Kidney (tissue), 13 donors: ENCODE measurements at regions not wholly inside any gene's neighbourhood (a gene's known extent, or its start where the extent isn't known, plus 50 kb on each side); places are given as distances from the start of the nearest gene placed in this dataset.
A peak's percentile ranks its signal among the peaks of the same experiment; 100 is the strongest.

Experiments
- DNase-seq, 5 donors: peaks; one replicate each; pipeline ENCODE4 v3.0.0-alpha.2; 2013 to 2020
- FAIRE-seq: peaks from 2 replicates; lab custom pipeline; 2012; peaks lifted over from hg19 to GRCh38; lab: Jason Lieb, UNC
- H3K27ac ChIP-seq, 2 donors: one replicate each; pipeline ENCODE4 v1.7.0; 2013; ENCODE audit warnings: low read depth in 2 of 2, low read length in 2 of 2, inconsistent platforms in 1 of 2
- H3K27me3 ChIP-seq: one replicate; pipeline ENCODE4 v1.7.1; 2013; ENCODE audit warnings: low read length, inconsistent platforms; ENCODE audit not compliant: control insufficient read depth, insufficient read depth
- H3K36me3 ChIP-seq, 3 donors: one replicate each; pipeline versions ENCODE4 v1.7.0 to v1.7.1; 2013; ENCODE audit warnings: low read length in 3 of 3, control low read depth in 1 of 3, inconsistent platforms in 1 of 3; ENCODE audit not compliant: insufficient read depth in 3 of 3, control insufficient read depth in 2 of 3
- H3K4me1 ChIP-seq, 3 donors: one replicate each; pipeline versions ENCODE4 v1.7.0 to v1.7.1; 2013; ENCODE audit warnings: low read length in 3 of 3, inconsistent platforms in 1 of 3, low read depth in 1 of 3; ENCODE audit not compliant: control insufficient read depth in 2 of 3, insufficient read depth in 2 of 3
- H3K4me3 ChIP-seq, 3 donors: one replicate each; pipeline versions ENCODE4 v1.7.0 to v1.8.1; 2013; ENCODE audit warnings: low read length in 3 of 3, control low read depth in 1 of 3, inconsistent platforms in 1 of 3
- H3K9ac ChIP-seq, 3 donors: one replicate each; pipeline versions ENCODE4 v1.7.0 to v1.7.1; 2013; ENCODE audit warnings: low read length in 3 of 3, control low read depth in 1 of 3, inconsistent platforms in 1 of 3
- H3K9me3 ChIP-seq, 3 donors: one replicate each; pipeline versions ENCODE4 v1.7.0 to v1.7.1; 2013; ENCODE audit warnings: low read length in 3 of 3, control low read depth in 1 of 3, inconsistent platforms in 1 of 3; ENCODE audit not compliant: control insufficient read depth in 2 of 3, insufficient read depth in 1 of 3
- CTCF ChIP-seq: IDR thresholded peaks from 3 replicates; pipeline ENCODE4 v1.5.1; 2012; ENCODE audit warnings: mild to moderate bottlenecking, moderate library complexity, borderline replicate concordance; ENCODE audit not compliant: insufficient read depth; ENCODE audit errors: extremely low read depth
- intact Hi-C: fragments of 100-400 bp; cut with DNase I; formaldehyde crosslinking; loops from one replicate; pipeline ENCODE4 v1.11.1; 2022
- donor health status: control.
- donor health status: control.
- donor health status: control.
- donor health status: control.
- donor health status: control.
- donor health status: DM: yes; HTN: yes; CAD: no.
- donor health status: Normal renal cell carcinoma (clear cell type).

- no peak for DNase-seq
- Histone ChIP-seq H3K9me3 (peaks cover 0 to 8% (median 0%) of the 10 kb centered on the region in 3 donors), H3K27me3 (no peaks in the 10 kb centered on the region), H3K27ac (no peak overlapping the region), H3K4me1 (no peaks in the 10 kb centered on the region), H3K4me3 (no peak overlapping the region), H3K36me3 (no peaks in the 10 kb centered on the region), H3K9ac (no peak overlapping the region)
- intact Hi-C loops, result no loop called here
- FAIRE-seq, result no peak
- TF ChIP-seq CTCF, result no peak
Measured at GRCh38 chr1:30316056-30316455, 407.3 kb downstream of the MATN1 start.

- peaks cover 0 to 8% (median 0%) of the 10 kb centered on the region in 3 donors for H3K9me3 ChIP-seq
- intact Hi-C loops, result no loop called here
- no peaks in the 10 kb centered on the region for H3K36me3 ChIP-seq
- no peak for TF ChIP-seq CTCF
- no peaks in the 10 kb centered on the region for H3K27me3 ChIP-seq
- H3K9ac ChIP-seq, result no peak overlapping the region
- DNase-seq (peak in 2 of 5 donors; percentile 7), FAIRE-seq (no peak)
- no peaks in the 10 kb centered on the region for H3K4me1 ChIP-seq
- H3K4me3 ChIP-seq, result no peak overlapping the region
- no peak overlapping the region for H3K27ac ChIP-seq
Measured at GRCh38 chr1:30315185-30315960, 408.0 kb downstream of the MATN1 start.

- no peaks in the 10 kb centered on the region for H3K27me3 ChIP-seq
- no peak overlapping the region for H3K4me3 ChIP-seq
- H3K27ac ChIP-seq, result no peak overlapping the region
- DNase-seq (peak in 1 of 5 donors; percentile 13), FAIRE-seq (no peak)
- H3K9ac ChIP-seq, result no peak overlapping the region
- TF ChIP-seq CTCF, result no peak
- no peaks in the 10 kb centered on the region for H3K4me1 ChIP-seq
- H3K9me3 ChIP-seq, result peaks cover 0 to 8% (median 0%) of the 10 kb centered on the region in 3 donors
- intact Hi-C loops, result no loop called here
- no peaks in the 10 kb centered on the region for H3K36me3 ChIP-seq
Measured at GRCh38 chr1:30314591-30314990, 408.8 kb downstream of the MATN1 start.
